DOHH2 (cell line): ENCODE measurements at regions not wholly inside any gene's neighbourhood (a gene's known extent, or its start where the extent isn't known, plus 50 kb on each side); places are given as distances from the start of the nearest gene placed in this dataset.

Experiments
- H3F3A ChIP-seq: fragments of 200-600 bp; sonication (generic), shearing (Covaris generic); 2 replicates; pipeline ENCODE4 v1.6.0; 2016; ENCODE audit warnings: antibody characterized with exemption, mild to moderate bottlenecking; ENCODE audit not compliant: control insufficient read depth, insufficient read depth
- H3K27ac ChIP-seq: fragments of 200-600 bp; sonication (generic); 2 replicates; pipeline ENCODE4 v1.5.1; 2014; ENCODE audit warnings: low read depth, mild to moderate bottlenecking, low read length, moderate library complexity
- H3K27me3 ChIP-seq: fragments of 200-600 bp; sonication (generic); 2 replicates; pipeline ENCODE4 v1.6.1; 2014; ENCODE audit warnings: mild to moderate bottlenecking, low read length, mixed read lengths; ENCODE audit not compliant: control insufficient read depth
- H3K36me3 ChIP-seq: fragments of 200-600 bp; sonication (generic); 2 replicates; pipeline ENCODE4 v1.6.1; 2014; ENCODE audit warnings: mild to moderate bottlenecking, low read length, moderate library complexity, mixed read lengths; ENCODE audit not compliant: control insufficient read depth
- H3K4me1 ChIP-seq: fragments of 200-600 bp; sonication (generic); 2 replicates; pipeline ENCODE4 v1.6.1; 2014; ENCODE audit warnings: mild to moderate bottlenecking, low read length, mixed read lengths; ENCODE audit not compliant: control insufficient read depth
- H3K4me2 ChIP-seq: fragments of 200-600 bp; sonication (generic); 2 replicates; pipeline ENCODE4 v1.6.0; 2014; ENCODE audit warnings: mild to moderate bottlenecking, low read length, moderate library complexity
- H3K4me3 ChIP-seq: fragments of 200-600 bp; sonication (generic); 2 replicates; pipeline ENCODE4 v1.5.1; 2014; ENCODE audit warnings: mild to moderate bottlenecking, low read length, mixed read lengths
- H3K79me2 ChIP-seq: fragments of 200-600 bp; sonication (generic); 2 replicates; pipeline ENCODE4 v1.6.1; 2014; ENCODE audit warnings: mild to moderate bottlenecking, low read length, mixed read lengths; ENCODE audit not compliant: control insufficient read depth
- H3K9me2 ChIP-seq: fragments of 200-600 bp; sonication (generic); replicated peaks from 2 replicates; pipeline ENCODE4 v1.6.1; 2014; ENCODE audit warnings: mild to moderate bottlenecking, low read length, mixed read lengths; ENCODE audit not compliant: control insufficient read depth
- H3K9me3 ChIP-seq: fragments of 200-600 bp; sonication (generic); 2 replicates; pipeline ENCODE4 v1.6.1; 2014; ENCODE audit warnings: antibody characterized with exemption, low read length, mixed read lengths; ENCODE audit not compliant: control insufficient read depth, insufficient read depth
- H4K20me1 ChIP-seq: fragments of 200-600 bp; sonication (generic); 2 replicates; pipeline ENCODE4 v1.6.0; 2014; ENCODE audit warnings: low read depth, mild to moderate bottlenecking, antibody characterized with exemption, low read length, moderate library complexity; ENCODE audit not compliant: control insufficient read depth, insufficient read depth
- EZH2phosphoT487 ChIP-seq: fragments of 200-600 bp; sonication (generic); IDR thresholded peaks from 2 replicates; pipeline ENCODE4 v1.6.1; 2017; ENCODE audit warnings: borderline replicate concordance, mild to moderate bottlenecking, antibody characterized with exemption, low read length, moderate library complexity, mixed read lengths
- TF ChIP-seq, protein P1 (sequence below): fragments of 200-600 bp; sonication (generic); IDR thresholded peaks from one replicate; pipeline ENCODE4 v1.5.1; 2014; ENCODE audit warnings: antibody characterized with exemption, mild to moderate bottlenecking, low read depth, low read length; ENCODE audit not compliant: poor library complexity, severe bottlenecking

- TF ChIP-seq, protein P1, sequence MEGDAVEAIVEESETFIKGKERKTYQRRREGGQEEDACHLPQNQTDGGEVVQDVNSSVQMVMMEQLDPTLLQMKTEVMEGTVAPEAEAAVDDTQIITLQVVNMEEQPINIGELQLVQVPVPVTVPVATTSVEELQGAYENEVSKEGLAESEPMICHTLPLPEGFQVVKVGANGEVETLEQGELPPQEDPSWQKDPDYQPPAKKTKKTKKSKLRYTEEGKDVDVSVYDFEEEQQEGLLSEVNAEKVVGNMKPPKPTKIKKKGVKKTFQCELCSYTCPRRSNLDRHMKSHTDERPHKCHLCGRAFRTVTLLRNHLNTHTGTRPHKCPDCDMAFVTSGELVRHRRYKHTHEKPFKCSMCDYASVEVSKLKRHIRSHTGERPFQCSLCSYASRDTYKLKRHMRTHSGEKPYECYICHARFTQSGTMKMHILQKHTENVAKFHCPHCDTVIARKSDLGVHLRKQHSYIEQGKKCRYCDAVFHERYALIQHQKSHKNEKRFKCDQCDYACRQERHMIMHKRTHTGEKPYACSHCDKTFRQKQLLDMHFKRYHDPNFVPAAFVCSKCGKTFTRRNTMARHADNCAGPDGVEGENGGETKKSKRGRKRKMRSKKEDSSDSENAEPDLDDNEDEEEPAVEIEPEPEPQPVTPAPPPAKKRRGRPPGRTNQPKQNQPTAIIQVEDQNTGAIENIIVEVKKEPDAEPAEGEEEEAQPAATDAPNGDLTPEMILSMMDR, result peak; percentile 82
- TF ChIP-seq EZH2phosphoT487, result no peak
- H3K79me2 ChIP-seq, result no peaks in the 10 kb centered on the region
- H3K36me3 ChIP-seq, result no peaks in the 10 kb centered on the region
- H3K27me3 ChIP-seq, result no peaks in the 10 kb centered on the region
- no peak overlapping the region for H3K4me3 ChIP-seq
- H3K27ac ChIP-seq, result no peak overlapping the region
- H3K9me3 ChIP-seq, result peaks cover 16% of the 10 kb centered on the region
- H3K9me2 ChIP-seq, result no peaks in the 10 kb centered on the region
- H4K20me1 ChIP-seq, result no peaks in the 10 kb centered on the region
- no peak overlapping the region for H3K4me2 ChIP-seq
- H3K4me1 ChIP-seq, result peaks cover 5% of the 10 kb centered on the region
- H3F3A ChIP-seq, result no peaks in the 10 kb centered on the region
Measured at GRCh38 chr3:106609666-106610301, 741.0 kb upstream of the CBLB start.

DNA sequence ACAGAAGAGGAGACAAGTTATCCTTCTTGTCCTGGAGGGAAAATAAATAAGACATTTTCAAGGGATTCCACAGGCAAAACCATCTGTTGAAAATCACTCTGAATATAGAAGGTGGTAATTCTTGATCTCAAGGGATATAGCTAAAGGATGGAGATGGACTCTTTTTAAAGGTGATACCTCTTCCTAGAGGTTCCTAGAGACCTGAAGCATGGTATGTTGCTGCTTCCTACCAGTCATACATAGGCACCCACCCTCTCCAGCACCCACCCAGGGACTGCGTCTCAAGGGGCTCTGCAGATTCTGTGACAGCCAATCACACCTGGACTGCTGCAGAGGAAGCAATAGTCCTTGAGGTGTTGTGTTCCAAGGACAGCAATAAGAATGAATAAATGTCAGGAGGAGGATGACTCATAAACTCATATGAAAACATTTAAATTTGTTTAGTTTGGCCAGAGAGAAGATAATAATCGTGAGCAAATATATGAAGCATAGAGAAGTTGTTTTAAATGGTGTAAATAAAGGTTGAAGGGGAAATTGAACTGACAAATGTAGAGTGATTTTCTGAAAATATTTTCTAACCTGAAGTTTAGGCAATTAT is 741.6 kb upstream of the CBLB start:
- Histone ChIP-seq H3K27me3 (no peaks in the 10 kb centered on the region), H3K9me3 (peaks cover 16% of the 10 kb centered on the region), H3K27ac (no peak overlapping the region), H3K4me1 (peaks cover 5% of the 10 kb centered on the region), H3K36me3 (no peaks in the 10 kb centered on the region), H3K4me3 (no peak overlapping the region), H4K20me1 (no peaks in the 10 kb centered on the region), H3K9me2 (no peaks in the 10 kb centered on the region), H3K4me2 (no peak overlapping the region), H3K79me2 (no peaks in the 10 kb centered on the region), H3F3A (no peaks in the 10 kb centered on the region)
- TF ChIP-seq, protein P1, result no peak
- no peak for TF ChIP-seq EZH2phosphoT487

DNA sequence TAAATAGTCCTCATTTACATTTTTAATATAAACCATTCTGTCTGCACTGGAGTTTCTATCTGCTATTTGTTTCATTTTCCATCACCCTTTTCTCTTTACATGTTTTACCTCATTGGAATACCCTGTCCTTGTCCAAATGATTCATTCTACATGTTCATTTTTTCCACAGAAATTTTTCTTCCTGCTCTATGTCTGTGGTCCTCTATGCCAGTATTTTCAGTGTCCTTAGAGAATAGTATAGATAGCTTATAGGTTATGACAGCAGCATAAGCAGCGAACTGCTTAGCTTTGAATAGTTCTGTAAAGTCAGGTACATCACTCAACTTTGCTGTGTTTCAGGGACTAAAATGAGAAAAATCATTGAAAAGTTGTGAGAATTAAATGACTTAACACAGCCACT is 742.3 kb upstream of the CBLB start:
- Histone ChIP-seq H3K27me3 (no peaks in the 10 kb centered on the region), H3K27ac (no peak overlapping the region), H4K20me1 (no peaks in the 10 kb centered on the region), H3K4me1 (peaks cover 5% of the 10 kb centered on the region), H3K9me3 (peaks cover 16% of the 10 kb centered on the region), H3K4me2 (no peak overlapping the region), H3F3A (no peaks in the 10 kb centered on the region), H3K79me2 (no peaks in the 10 kb centered on the region), H3K9me2 (no peaks in the 10 kb centered on the region), H3K36me3 (no peaks in the 10 kb centered on the region), H3K4me3 (no peak overlapping the region)
- TF ChIP-seq, protein P1, result no peak
- TF ChIP-seq EZH2phosphoT487, result no peak
